ENCODE measurements at regions not wholly inside any gene's neighbourhood (a gene's known extent, or its start where the extent isn't known, plus 50 kb on each side); places are given as distances from the start of the nearest gene placed in this dataset.
"Not testable (repeated sequence)": the region's sequence is repeated elsewhere in the genome, so short reads cannot be mapped to it uniquely, and the experiment has no call there.

GRCh38 chr17:72175787-72176515 is 55.1 kb downstream of the SOX9 start:
- no peak for DNase-seq

- no peak for DNase-seq
These were observed 55.7 kb downstream of the SOX9 start for GRCh38 chr17:72176516-72176851.

GRCh38 chr17:72176951-72177660 is 56.3 kb downstream of the SOX9 start:
- DNase-seq: no peak

GRCh38 chr17:72177738-72178137 is 56.9 kb downstream of the SOX9 start:
- DNase-seq: no peak

- no peak for DNase-seq
These were observed 61.6 kb downstream of the SOX9 start for GRCh38 chr17:72182371-72182873.

- DNase-seq: no peak
These were observed 62.4 kb downstream of the SOX9 start for GRCh38 chr17:72183194-72183685.

- DNase-seq: no peak
These were observed 64.0 kb downstream of the SOX9 start for GRCh38 chr17:72184805-72185204.

- no peak for DNase-seq
These were observed 64.7 kb downstream of the SOX9 start for GRCh38 chr17:72185564-72185963.

GRCh38 chr17:72187556-72187955 is 66.7 kb downstream of the SOX9 start:
- DNase-seq: no peak

- DNase-seq: no peak
These were observed 68.0 kb downstream of the SOX9 start for GRCh38 chr17:72188801-72189200.

GRCh38 chr17:72189768-72190593 is 69.2 kb downstream of the SOX9 start:
- no peak for DNase-seq

- DNase-seq: no peak
These were observed 70.5 kb downstream of the SOX9 start for GRCh38 chr17:72191356-72191755.

- DNase-seq: no peak
These were observed 71.3 kb downstream of the SOX9 start for GRCh38 chr17:72191921-72192799.

- no peak for DNase-seq
These were observed 72.0 kb downstream of the SOX9 start for GRCh38 chr17:72192800-72193192.

- no peak for DNase-seq
These were observed 72.7 kb downstream of the SOX9 start for GRCh38 chr17:72193391-72194106.

GRCh38 chr17:72194107-72194440 is 73.3 kb downstream of the SOX9 start:
- not testable (repeated sequence) for DNase-seq

- DNase-seq: no peak
These were observed 78.4 kb downstream of the SOX9 start for GRCh38 chr17:72199256-72199655.

- no peak for DNase-seq
These were observed 83.9 kb downstream of the SOX9 start for GRCh38 chr17:72204742-72205141.

- DNase-seq: no peak
These were observed 84.5 kb downstream of the SOX9 start for GRCh38 chr17:72205357-72205756.

- DNase-seq: no peak
These were observed 85.0 kb downstream of the SOX9 start for GRCh38 chr17:72205822-72206221.

GRCh38 chr17:72206376-72206775 is 85.6 kb downstream of the SOX9 start:
- DNase-seq: no peak

GRCh38 chr17:72208832-72209231 is 88.0 kb downstream of the SOX9 start:
- no peak for DNase-seq
